ENCODE measurements at regions not wholly inside any gene's neighbourhood (a gene's known extent, or its start where the extent isn't known, plus 50 kb on each side); places are given as distances from the start of the nearest gene placed in this dataset.
"Not testable (repeated sequence)": the region's sequence is repeated elsewhere in the genome, so short reads cannot be mapped to it uniquely, and the experiment has no call there.

GRCh38 chrX:74179990-74180389 lies 124.0 kb upstream of the ZCCHC13 start:
- DNase-seq (ENCODE audit: low read depth): peak; percentile 43

- peak; percentile 48 for DNase-seq (ENCODE audit: low read depth)
Measured at GRCh38 chrX:74179499-74179898, 124.5 kb upstream of the ZCCHC13 start.

- peak; percentile 81 for DNase-seq (ENCODE audit: low read depth)
Measured at GRCh38 chrX:74179071-74179470, 124.9 kb upstream of the ZCCHC13 start.

GRCh38 chrX:74178536-74178935 lies 125.4 kb upstream of the ZCCHC13 start:
- DNase-seq (ENCODE audit: low read depth): no peak

GRCh38 chrX:74171465-74171864 lies 132.5 kb upstream of the ZCCHC13 start:
- DNase-seq (ENCODE audit: low read depth): no peak

GRCh38 chrX:74162199-74162598 lies 141.8 kb upstream of the ZCCHC13 start:
- DNase-seq (ENCODE audit: low read depth): no peak

GRCh38 chrX:74160816-74161215 lies 143.2 kb upstream of the ZCCHC13 start:
- no peak for DNase-seq (ENCODE audit: low read depth)

- DNase-seq (ENCODE audit: low read depth): no peak
Measured at GRCh38 chrX:74160358-74160757, 143.6 kb upstream of the ZCCHC13 start.

GRCh38 chrX:74147439-74147838 lies 156.5 kb upstream of the ZCCHC13 start:
- DNase-seq (ENCODE audit: low read depth): no peak

GRCh38 chrX:74138943-74139342 lies 165.0 kb upstream of the ZCCHC13 start:
- no peak for DNase-seq (ENCODE audit: low read depth)

- DNase-seq (ENCODE audit: low read depth): peak; percentile 67
Measured at GRCh38 chrX:74133156-74133796, 170.7 kb upstream of the ZCCHC13 start.

GRCh38 chrX:74132280-74132679 lies 171.7 kb upstream of the ZCCHC13 start:
- DNase-seq (ENCODE audit: low read depth): no peak

- DNase-seq (ENCODE audit: low read depth): peak; percentile 90
Measured at GRCh38 chrX:74119016-74119910, 184.7 kb upstream of the ZCCHC13 start.

GRCh38 chrX:74117962-74118902 lies 185.7 kb upstream of the ZCCHC13 start:
- peak; percentile 68 for DNase-seq (ENCODE audit: low read depth)

- no peak for DNase-seq (ENCODE audit: low read depth)
Measured at GRCh38 chrX:74111245-74111644, 192.7 kb upstream of the ZCCHC13 start.

GRCh38 chrX:74107666-74108065 lies 196.3 kb upstream of the ZCCHC13 start:
- DNase-seq (ENCODE audit: low read depth): no peak

- peak; percentile 17 for DNase-seq (ENCODE audit: low read depth)
Measured at GRCh38 chrX:74104356-74105015, 199.5 kb upstream of the ZCCHC13 start.

GRCh38 chrX:74098407-74098806 lies 205.6 kb upstream of the ZCCHC13 start:
- not testable (repeated sequence) for DNase-seq (ENCODE audit: low read depth)

- no peak for DNase-seq (ENCODE audit: low read depth)
Measured at GRCh38 chrX:74090049-74090448, 213.9 kb upstream of the ZCCHC13 start.

GRCh38 chrX:74085642-74086236 lies 218.2 kb upstream of the ZCCHC13 start:
- DNase-seq (ENCODE audit: low read depth): no peak

- DNase-seq (ENCODE audit: low read depth): peak; percentile 10
Measured at GRCh38 chrX:74080165-74080564, 223.8 kb upstream of the ZCCHC13 start.
